SK-N-SH treated with all-trans-retinoic acid at 6 μM for 48 hours (cell line): ENCODE measurements at regions not wholly inside any gene's neighbourhood (a gene's known extent, or its start where the extent isn't known, plus 50 kb on each side); places are given as distances from the start of the nearest gene placed in this dataset.

Experiments
- ATAC-seq: fragments of 200-7000 bp; cut with Tn5 transposase; 3 replicates; pipeline ENCODE4 v1.9.1; 2020; ENCODE audit warnings: mild to moderate bottlenecking, moderate library complexity
- BACH2 ChIP-seq: fragments of 250-450 bp; sonication (Bioruptor Pico); IDR thresholded peaks from 2 replicates; pipeline ENCODE4 v1.9.0; 2021; ENCODE audit warnings: mild to moderate bottlenecking, borderline replicate concordance
- CREB5 ChIP-seq: fragments of 250-450 bp; sonication (Bioruptor Pico); IDR thresholded peaks from 2 replicates; pipeline ENCODE4 v1.5.1; 2020; ENCODE audit warnings: low read depth, mild to moderate bottlenecking, moderate library complexity
- ESRRG ChIP-seq: fragments of 250-450 bp; sonication (Bioruptor Pico); IDR thresholded peaks from 2 replicates; pipeline ENCODE4 v1.6.1; 2021; ENCODE audit warnings: mild to moderate bottlenecking
- GLIS3 ChIP-seq: fragments of 250-450 bp; sonication (Bioruptor Pico); IDR thresholded peaks from 2 replicates; pipeline ENCODE4 v1.5.0; 2020; ENCODE audit warnings: mild to moderate bottlenecking, moderate library complexity
- OSR1 ChIP-seq: fragments of 250-450 bp; sonication (Bioruptor Pico); IDR thresholded peaks from 2 replicates; pipeline ENCODE4 v1.8.0; 2022; ENCODE audit warnings: moderate library complexity, mild to moderate bottlenecking, inconsistent platforms
- PATZ1 ChIP-seq: fragments of 250-450 bp; sonication (Bioruptor Pico); IDR thresholded peaks from 2 replicates; pipeline ENCODE4 v1.8.0; 2020; ENCODE audit warnings: mild to moderate bottlenecking, moderate library complexity, borderline replicate concordance
- POU6F1 ChIP-seq: fragments of 250-450 bp; sonication (Bioruptor Pico); IDR thresholded peaks from 2 replicates; pipeline ENCODE4 v1.8.0; 2021; ENCODE audit warnings: low read depth, mild to moderate bottlenecking, moderate library complexity, borderline replicate concordance
- PPARA ChIP-seq: fragments of 250-450 bp; sonication (Bioruptor Pico); IDR thresholded peaks from 2 replicates; pipeline ENCODE4 v1.5.0; 2020; ENCODE audit warnings: mild to moderate bottlenecking, borderline replicate concordance
- RARB ChIP-seq: fragments of 250-450 bp; sonication (Bioruptor Pico); IDR thresholded peaks from 2 replicates; pipeline ENCODE4 v1.8.0; 2021; ENCODE audit warnings: mild to moderate bottlenecking, moderate library complexity
- SNAI2 ChIP-seq: fragments of 250-450 bp; sonication (Bioruptor Pico); IDR thresholded peaks from 2 replicates; pipeline ENCODE4 v1.5.0; 2020; ENCODE audit warnings: mild to moderate bottlenecking, moderate library complexity
- TCF4 ChIP-seq: fragments of 250-450 bp; sonication (Bioruptor Pico); IDR thresholded peaks from 2 replicates; pipeline ENCODE4 v1.8.0; 2021; ENCODE audit warnings: mild to moderate bottlenecking, moderate library complexity, borderline replicate concordance
- TSHZ2 ChIP-seq: fragments of 250-450 bp; sonication (Bioruptor Pico); IDR thresholded peaks from 2 replicates; pipeline ENCODE4 v1.5.0; 2020; ENCODE audit warnings: mild to moderate bottlenecking, moderate library complexity
- ZC3H10 ChIP-seq: fragments of 250-450 bp; sonication (Bioruptor Pico); IDR thresholded peaks from 2 replicates; pipeline ENCODE4 v1.5.1; 2021; ENCODE audit warnings: mild to moderate bottlenecking, moderate library complexity
- ZFP3 ChIP-seq: fragments of 250-450 bp; sonication (Bioruptor Pico); IDR thresholded peaks from 2 replicates; pipeline ENCODE4 v1.5.0; 2020; ENCODE audit warnings: mild to moderate bottlenecking, moderate library complexity
- ZFP30 ChIP-seq: fragments of 450-650 bp; formaldehyde crosslinking; IDR thresholded peaks from 2 replicates; pipeline ENCODE4 v1.5.0; 2022; ENCODE audit warnings: mild to moderate bottlenecking, moderate library complexity
- ZNF565 ChIP-seq: fragments of 450-650 bp; formaldehyde crosslinking; conservative IDR thresholded peaks from 2 replicates; pipeline ENCODE4 v1.5.0; 2020; ENCODE audit warnings: low read depth, mild to moderate bottlenecking, moderate library complexity
- ZNF70 ChIP-seq: fragments of 450-650 bp; formaldehyde crosslinking; IDR thresholded peaks from 2 replicates; pipeline ENCODE4 v1.5.0; 2020; ENCODE audit warnings: mild to moderate bottlenecking, moderate library complexity
- ZNF8 ChIP-seq: fragments of 450-650 bp; formaldehyde crosslinking; IDR thresholded peaks from 2 replicates; pipeline ENCODE4 v1.5.0; 2020; ENCODE audit warnings: mild to moderate bottlenecking, moderate library complexity

- TF ChIP-seq TSHZ2 (CRISPR knock-in tag) (no peak), BACH2 (CRISPR knock-in tag) (no peak), CREB5 (CRISPR knock-in tag) (no peak), SNAI2 (no peak), PATZ1 (CRISPR knock-in tag) (no peak), ZNF8 (CRISPR knock-in tag) (no peak), ZNF70 (CRISPR knock-in tag) (no peak), OSR1 (CRISPR knock-in tag) (no peak), RARB (no peak), ZFP3 (CRISPR knock-in tag) (no peak), ZFP30 (CRISPR knock-in tag) (no peak), ZC3H10 (CRISPR knock-in tag) (no peak)
- ATAC-seq: no peak
Measured at GRCh38 chr3:124633524-124633923, 96.7 kb upstream of the UMPS start.

GRCh38 chr3:124634210-124635168 lies 95.8 kb upstream of the UMPS start:
- no peak for ATAC-seq
- TF ChIP-seq ESRRG (CRISPR knock-in tag) (no peak), ZNF565 (CRISPR knock-in tag) (no peak), TCF4 (CRISPR knock-in tag) (no peak), GLIS3 (no peak), PATZ1 (CRISPR knock-in tag) (no peak), ZFP30 (CRISPR knock-in tag) (no peak), PPARA (CRISPR knock-in tag) (no peak), BACH2 (CRISPR knock-in tag) (no peak), POU6F1 (CRISPR knock-in tag) (no peak), ZC3H10 (CRISPR knock-in tag) (no peak), TSHZ2 (CRISPR knock-in tag) (no peak), CREB5 (CRISPR knock-in tag) (no peak)
- TF ChIP-seq, all 23 proteins: peak for 0
